Adrenal gland (tissue), 9 donors: ENCODE measurements at regions not wholly inside any gene's neighbourhood (a gene's known extent, or its start where the extent isn't known, plus 50 kb on each side); places are given as distances from the start of the nearest gene placed in this dataset.

ENCODE experiments used
- DNase-seq, 7 donors: peaks; one replicate each; pipeline ENCODE4 v3.0.0-alpha.2; 2019 to 2020
- H3K27ac ChIP-seq, 5 donors: fragments of 200-600 bp; sonication (generic) in 4 of 5; 1 replicate in 3 of 5; 2 replicates in 2 of 5; pipeline versions ENCODE4 v1.5.1 to v1.8.0; 2016 to 2020; ENCODE audit warnings: mild to moderate bottlenecking in 1 of 5
- H3K27me3 ChIP-seq: fragments of 200-600 bp; 2 replicates; pipeline ENCODE4 v1.8.0; 2021
- H3K36me3 ChIP-seq, 2 donors: fragments of 200-600 bp; replicated peaks in 1 of 2; 1 replicate in 1 of 2; 2 replicates in 1 of 2; pipeline versions ENCODE4 v1.5.1 to v1.8.0; 2018 to 2022
- H3K4me1 ChIP-seq, 2 donors: fragments of 200-600 bp; replicated peaks in 1 of 2; 1 replicate in 1 of 2; 2 replicates in 1 of 2; pipeline versions ENCODE4 v1.5.1 to v1.8.0; 2018 to 2021
- H3K4me3 ChIP-seq, 4 donors: fragments of 200-600 bp; sonication (generic) in 3 of 4; one replicate each; pipeline ENCODE4 v1.5.1; 2016 to 2018
- H3K9me3 ChIP-seq, 3 donors: fragments of 200-600 bp; sonication (generic) in 1 of 3; replicated peaks in 1 of 3; 1 replicate in 2 of 3; 2 replicates in 1 of 3; pipeline versions ENCODE4 v1.5.1 to v1.8.0; 2016 to 2021
- POLR2A ChIP-seq, 2 donors: fragments of 450-650 bp; IDR thresholded peaks; one replicate each; pipeline ENCODE4 v1.6.1; 2017; ENCODE audit warnings: antibody characterized with exemption in 2 of 2, mild to moderate bottlenecking in 2 of 2, moderate library complexity in 1 of 2
- WGBS, 4 donors: extraction: QIAGEN DNeasy Blood & Tissue Kit in 2 of 4; methylation state at CpG; one replicate each; pipeline versions ENCODE4 v1.1.5 to v1.1.7; 2013 to 2017; 5-methylcytosine and 5-hydroxymethylcytosine counted together
- intact Hi-C, 2 donors: fragments of 100-400 bp; cut with DNase I; formaldehyde crosslinking; loops; one replicate each; pipeline versions ENCODE4 v1.14.1 to v1.15.0; 2022 to 2023
- TF ChIP-seq, protein P1 (sequence below), 6 experiments: fragments of 450-650 bp in 4 of 6; fragments of 200-600 bp in 2 of 6; sonication (generic) in 1 of 6; IDR thresholded peaks; 1 replicate in 5 of 6; 2 replicates in 1 of 6; pipeline versions ENCODE4 v1.5.1 to v1.8.0; 2016 to 2021; ENCODE audit warnings: antibody characterized with exemption in 6 of 6, mild to moderate bottlenecking in 2 of 6, moderate library complexity in 1 of 6
- donor health status: healthy with polysubstance abuse.
- donor health status: Bipolar disorder and iron deficiency.
- donor health status: DM: yes; HTN: yes; CAD: no.
- donor health status: DM: no; HTN: no; CAD: no.
- donor health status: DM: no; HTN: no; CAD: no.

DNA sequence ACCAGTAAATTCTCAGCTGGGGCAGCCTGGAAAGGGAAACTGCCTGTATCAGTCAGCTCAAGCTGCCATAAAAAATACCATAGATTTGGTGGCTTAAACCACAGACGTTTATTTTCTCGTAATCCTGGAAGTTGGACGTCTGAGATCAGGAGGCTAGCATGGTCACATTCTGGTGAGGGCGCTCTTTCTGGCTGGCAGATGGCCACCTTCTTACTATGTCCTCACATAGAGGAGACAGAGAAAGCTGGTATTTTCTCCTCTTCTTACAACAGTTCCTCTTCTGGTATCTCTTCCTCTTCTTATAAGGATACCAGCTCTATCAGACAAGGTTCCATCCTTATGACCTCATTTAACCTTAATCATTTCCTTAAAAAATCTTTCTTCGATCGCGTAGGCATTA, 50.5 kb upstream of the RFX3 start:
- H3K4me3 ChIP-seq, result no peak overlapping the region
- TF ChIP-seq, protein P1, sequence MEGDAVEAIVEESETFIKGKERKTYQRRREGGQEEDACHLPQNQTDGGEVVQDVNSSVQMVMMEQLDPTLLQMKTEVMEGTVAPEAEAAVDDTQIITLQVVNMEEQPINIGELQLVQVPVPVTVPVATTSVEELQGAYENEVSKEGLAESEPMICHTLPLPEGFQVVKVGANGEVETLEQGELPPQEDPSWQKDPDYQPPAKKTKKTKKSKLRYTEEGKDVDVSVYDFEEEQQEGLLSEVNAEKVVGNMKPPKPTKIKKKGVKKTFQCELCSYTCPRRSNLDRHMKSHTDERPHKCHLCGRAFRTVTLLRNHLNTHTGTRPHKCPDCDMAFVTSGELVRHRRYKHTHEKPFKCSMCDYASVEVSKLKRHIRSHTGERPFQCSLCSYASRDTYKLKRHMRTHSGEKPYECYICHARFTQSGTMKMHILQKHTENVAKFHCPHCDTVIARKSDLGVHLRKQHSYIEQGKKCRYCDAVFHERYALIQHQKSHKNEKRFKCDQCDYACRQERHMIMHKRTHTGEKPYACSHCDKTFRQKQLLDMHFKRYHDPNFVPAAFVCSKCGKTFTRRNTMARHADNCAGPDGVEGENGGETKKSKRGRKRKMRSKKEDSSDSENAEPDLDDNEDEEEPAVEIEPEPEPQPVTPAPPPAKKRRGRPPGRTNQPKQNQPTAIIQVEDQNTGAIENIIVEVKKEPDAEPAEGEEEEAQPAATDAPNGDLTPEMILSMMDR (IDR thresholded peaks at IDR 0.05), result no peak
- no peak for TF ChIP-seq POLR2A (IDR thresholded peaks at IDR 0.05)
- 69 to 83% (median 73%) methylated on average over 7 of the region's 7 CpGs for WGBS, 4 donors
- H3K4me1 ChIP-seq, result no peaks in the 10 kb centered on the region
- H3K27ac ChIP-seq, result no peak overlapping the region
- H3K9me3 ChIP-seq, result no peaks in the 10 kb centered on the region
- DNase-seq, result peak in 6 of 7 donors; percentile 17 to 61 (median 44)
- intact Hi-C loops, result no loop called here
- H3K36me3 ChIP-seq, result no peaks in the 10 kb centered on the region
- H3K27me3 ChIP-seq, result no peaks in the 10 kb centered on the region

- Histone ChIP-seq H3K27ac (no peak overlapping the region), H3K4me3 (no peak overlapping the region), H3K9me3 (no peaks in the 10 kb centered on the region), H3K27me3 (no peaks in the 10 kb centered on the region), H3K36me3 (no peaks in the 10 kb centered on the region), H3K4me1 (no peaks in the 10 kb centered on the region)
- 92 to 97% (median 95%) methylated on average over 3 of the region's 3 CpGs for WGBS, 4 donors
- DNase-seq, result no peak
- no peak for TF ChIP-seq POLR2A (IDR thresholded peaks at IDR 0.05)
- intact Hi-C loops, result no loop called here
Measured at GRCh38 chr9:3575821-3576220, 50.0 kb upstream of the RFX3 start.
